HL-60 (cell line): ENCODE measurements at regions not wholly inside any gene's neighbourhood (a gene's known extent, or its start where the extent isn't known, plus 50 kb on each side); places are given as distances from the start of the nearest gene placed in this dataset.

ENCODE experiments used
- DNase-seq, 2 experiments: peaks; one replicate each; pipeline ENCODE4 v3.0.0-alpha.2; 2010 to 2020; ENCODE audit warnings: low read depth in 1 of 2, low spot score in 1 of 2
- H3K27ac ChIP-seq: fragments of 250-450 bp; sonication (Bioruptor Pico); replicated peaks from 2 replicates; pipeline ENCODE4 v1.5.1; 2020; ENCODE audit warnings: mild to moderate bottlenecking, moderate library complexity
- H3K27me3 ChIP-seq: fragments of 250-450 bp; sonication (Bioruptor Pico); 2 replicates; pipeline ENCODE4 v1.5.1; 2021; ENCODE audit warnings: mild to moderate bottlenecking, moderate library complexity; ENCODE audit not compliant: insufficient read depth, poor library complexity, severe bottlenecking
- H3K4me3 ChIP-seq: replicated peaks from 2 replicates; pipeline ENCODE4 v1.5.1; 2011; ENCODE audit warnings: mild to moderate bottlenecking, control low read depth, low read length; ENCODE audit not compliant: insufficient read depth
- CTCF ChIP-seq: IDR thresholded peaks from one replicate; pipeline ENCODE4 v1.5.1; 2011; ENCODE audit warnings: low read length, control low read depth, inconsistent platforms; ENCODE audit not compliant: insufficient read depth
- GABPA ChIP-seq: IDR thresholded peaks from 2 replicates; pipeline ENCODE4 v1.6.1; 2012; ENCODE audit warnings: low read depth
- POLR2AphosphoS5 ChIP-seq: IDR thresholded peaks from 2 replicates; pipeline ENCODE4 v1.6.1; 2012; ENCODE audit warnings: low read depth
- REST ChIP-seq: IDR thresholded peaks from 2 replicates; pipeline ENCODE4 v1.6.1; 2012; ENCODE audit warnings: low read depth; ENCODE audit not compliant: insufficient replicate concordance
- SPI1 ChIP-seq: IDR thresholded peaks from 2 replicates; pipeline ENCODE4 v1.6.1; 2012; ENCODE audit warnings: low read depth, mild to moderate bottlenecking, borderline replicate concordance

- no peak for DNase-seq
- no peaks in the 10 kb centered on the region for H3K27me3 ChIP-seq
- TF ChIP-seq CTCF: no peak
- TF ChIP-seq GABPA: no peak
- no peak for TF ChIP-seq REST
- no peak for TF ChIP-seq POLR2AphosphoS5
- no peak for TF ChIP-seq SPI1
- H3K4me3 ChIP-seq: no peak overlapping the region
- H3K27ac ChIP-seq: no peak overlapping the region
Measured at GRCh38 chr12:93043877-93044209, 114.7 kb upstream of the EEA1 start.

GRCh38 chr12:93047118-93047517 lies 118.0 kb upstream of the EEA1 start:
- no peak overlapping the region for H3K27ac ChIP-seq
- H3K27me3 ChIP-seq: no peaks in the 10 kb centered on the region
- DNase-seq: no peak
- H3K4me3 ChIP-seq: no peak overlapping the region
- TF ChIP-seq GABPA (no peak), REST (no peak), SPI1 (no peak), CTCF (no peak), POLR2AphosphoS5 (no peak)

- no peaks in the 10 kb centered on the region for H3K27me3 ChIP-seq
- no peak for DNase-seq
- TF ChIP-seq GABPA: no peak
- TF ChIP-seq CTCF: no peak
- no peak for TF ChIP-seq REST
- TF ChIP-seq POLR2AphosphoS5: no peak
- TF ChIP-seq SPI1: no peak
- H3K4me3 ChIP-seq: no peak overlapping the region
- H3K27ac ChIP-seq: no peak overlapping the region
Measured at GRCh38 chr12:93048656-93049055, 119.6 kb upstream of the EEA1 start.
